DOHH2 (cell line): ENCODE measurements at regions not wholly inside any gene's neighbourhood (a gene's known extent, or its start where the extent isn't known, plus 50 kb on each side); places are given as distances from the start of the nearest gene placed in this dataset.

ENCODE experiments used
- H3F3A ChIP-seq: fragments of 200-600 bp; sonication (generic), shearing (Covaris generic); 2 replicates; pipeline ENCODE4 v1.6.0; 2016; ENCODE audit warnings: antibody characterized with exemption, mild to moderate bottlenecking; ENCODE audit not compliant: control insufficient read depth, insufficient read depth
- H3K27ac ChIP-seq: fragments of 200-600 bp; sonication (generic); 2 replicates; pipeline ENCODE4 v1.5.1; 2014; ENCODE audit warnings: low read depth, mild to moderate bottlenecking, low read length, moderate library complexity
- H3K27me3 ChIP-seq: fragments of 200-600 bp; sonication (generic); 2 replicates; pipeline ENCODE4 v1.6.1; 2014; ENCODE audit warnings: mild to moderate bottlenecking, low read length, mixed read lengths; ENCODE audit not compliant: control insufficient read depth
- H3K36me3 ChIP-seq: fragments of 200-600 bp; sonication (generic); 2 replicates; pipeline ENCODE4 v1.6.1; 2014; ENCODE audit warnings: mild to moderate bottlenecking, low read length, moderate library complexity, mixed read lengths; ENCODE audit not compliant: control insufficient read depth
- H3K4me1 ChIP-seq: fragments of 200-600 bp; sonication (generic); 2 replicates; pipeline ENCODE4 v1.6.1; 2014; ENCODE audit warnings: mild to moderate bottlenecking, low read length, mixed read lengths; ENCODE audit not compliant: control insufficient read depth
- H3K4me2 ChIP-seq: fragments of 200-600 bp; sonication (generic); 2 replicates; pipeline ENCODE4 v1.6.0; 2014; ENCODE audit warnings: mild to moderate bottlenecking, low read length, moderate library complexity
- H3K4me3 ChIP-seq: fragments of 200-600 bp; sonication (generic); 2 replicates; pipeline ENCODE4 v1.5.1; 2014; ENCODE audit warnings: mild to moderate bottlenecking, low read length, mixed read lengths
- H3K79me2 ChIP-seq: fragments of 200-600 bp; sonication (generic); 2 replicates; pipeline ENCODE4 v1.6.1; 2014; ENCODE audit warnings: mild to moderate bottlenecking, low read length, mixed read lengths; ENCODE audit not compliant: control insufficient read depth
- H3K9me2 ChIP-seq: fragments of 200-600 bp; sonication (generic); replicated peaks from 2 replicates; pipeline ENCODE4 v1.6.1; 2014; ENCODE audit warnings: mild to moderate bottlenecking, low read length, mixed read lengths; ENCODE audit not compliant: control insufficient read depth
- H3K9me3 ChIP-seq: fragments of 200-600 bp; sonication (generic); 2 replicates; pipeline ENCODE4 v1.6.1; 2014; ENCODE audit warnings: antibody characterized with exemption, low read length, mixed read lengths; ENCODE audit not compliant: control insufficient read depth, insufficient read depth
- H4K20me1 ChIP-seq: fragments of 200-600 bp; sonication (generic); 2 replicates; pipeline ENCODE4 v1.6.0; 2014; ENCODE audit warnings: low read depth, mild to moderate bottlenecking, antibody characterized with exemption, low read length, moderate library complexity; ENCODE audit not compliant: control insufficient read depth, insufficient read depth
- EZH2phosphoT487 ChIP-seq: fragments of 200-600 bp; sonication (generic); IDR thresholded peaks from 2 replicates; pipeline ENCODE4 v1.6.1; 2017; ENCODE audit warnings: borderline replicate concordance, mild to moderate bottlenecking, antibody characterized with exemption, low read length, moderate library complexity, mixed read lengths
- TF ChIP-seq, protein P1 (sequence below): fragments of 200-600 bp; sonication (generic); IDR thresholded peaks from one replicate; pipeline ENCODE4 v1.5.1; 2014; ENCODE audit warnings: antibody characterized with exemption, mild to moderate bottlenecking, low read depth, low read length; ENCODE audit not compliant: poor library complexity, severe bottlenecking

DNA sequence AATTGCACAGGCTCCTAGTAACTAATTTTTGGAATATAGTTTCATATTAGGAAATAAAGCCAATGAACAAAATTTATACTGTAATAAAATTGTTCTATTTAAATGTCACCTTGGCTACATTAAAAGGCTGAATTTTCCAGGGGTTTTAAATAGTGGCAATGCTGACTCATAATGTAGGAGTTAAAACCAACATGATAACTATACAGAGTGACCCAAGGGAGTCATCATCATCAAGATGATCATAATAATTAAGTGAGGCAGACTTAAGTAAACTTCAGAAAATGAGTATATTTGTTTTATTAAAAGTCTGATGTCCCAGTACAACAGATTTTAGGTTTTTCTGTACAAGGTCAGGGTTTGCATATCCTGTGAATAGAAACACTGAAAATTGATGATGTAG is 183.4 kb downstream of the PLPPR4 start:
- TF ChIP-seq EZH2phosphoT487, result no peak
- TF ChIP-seq, protein P1, sequence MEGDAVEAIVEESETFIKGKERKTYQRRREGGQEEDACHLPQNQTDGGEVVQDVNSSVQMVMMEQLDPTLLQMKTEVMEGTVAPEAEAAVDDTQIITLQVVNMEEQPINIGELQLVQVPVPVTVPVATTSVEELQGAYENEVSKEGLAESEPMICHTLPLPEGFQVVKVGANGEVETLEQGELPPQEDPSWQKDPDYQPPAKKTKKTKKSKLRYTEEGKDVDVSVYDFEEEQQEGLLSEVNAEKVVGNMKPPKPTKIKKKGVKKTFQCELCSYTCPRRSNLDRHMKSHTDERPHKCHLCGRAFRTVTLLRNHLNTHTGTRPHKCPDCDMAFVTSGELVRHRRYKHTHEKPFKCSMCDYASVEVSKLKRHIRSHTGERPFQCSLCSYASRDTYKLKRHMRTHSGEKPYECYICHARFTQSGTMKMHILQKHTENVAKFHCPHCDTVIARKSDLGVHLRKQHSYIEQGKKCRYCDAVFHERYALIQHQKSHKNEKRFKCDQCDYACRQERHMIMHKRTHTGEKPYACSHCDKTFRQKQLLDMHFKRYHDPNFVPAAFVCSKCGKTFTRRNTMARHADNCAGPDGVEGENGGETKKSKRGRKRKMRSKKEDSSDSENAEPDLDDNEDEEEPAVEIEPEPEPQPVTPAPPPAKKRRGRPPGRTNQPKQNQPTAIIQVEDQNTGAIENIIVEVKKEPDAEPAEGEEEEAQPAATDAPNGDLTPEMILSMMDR, result no peak
- Histone ChIP-seq H3K4me2 (no peak overlapping the region), H4K20me1 (no peaks in the 10 kb centered on the region), H3K4me1 (no peaks in the 10 kb centered on the region), H3K27ac (no peak overlapping the region), H3K79me2 (no peaks in the 10 kb centered on the region), H3K9me3 (no peaks in the 10 kb centered on the region), H3K27me3 (no peaks in the 10 kb centered on the region), H3K4me3 (no peak overlapping the region), H3K9me2 (no peaks in the 10 kb centered on the region), H3F3A (no peaks in the 10 kb centered on the region), H3K36me3 (no peaks in the 10 kb centered on the region)

DNA sequence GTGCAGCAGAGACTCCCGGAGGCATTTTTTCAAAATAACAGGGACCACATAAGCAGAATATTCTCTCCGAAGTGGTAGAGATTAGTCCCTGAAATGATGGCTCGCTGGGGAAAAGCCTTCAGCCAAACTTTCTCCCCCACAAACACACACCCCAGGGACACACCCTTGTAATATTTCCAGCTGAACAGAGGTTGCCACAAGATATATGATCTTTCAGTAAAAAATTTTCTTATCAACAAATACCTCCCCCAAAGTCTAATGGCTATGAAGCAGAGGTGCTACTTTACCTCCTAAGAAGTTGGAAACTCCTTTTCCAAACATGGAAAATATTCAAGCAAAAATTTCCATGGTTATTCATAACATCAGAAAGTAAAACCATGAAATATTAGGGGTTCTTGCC is 190.2 kb upstream of the PALMD start:
- H4K20me1 ChIP-seq, result no peaks in the 10 kb centered on the region
- no peaks in the 10 kb centered on the region for H3K79me2 ChIP-seq
- H3K36me3 ChIP-seq, result no peaks in the 10 kb centered on the region
- H3K4me2 ChIP-seq, result no peak overlapping the region
- no peaks in the 10 kb centered on the region for H3K27me3 ChIP-seq
- no peak overlapping the region for H3K27ac ChIP-seq
- H3K4me3 ChIP-seq, result no peak overlapping the region
- no peak for TF ChIP-seq EZH2phosphoT487
- TF ChIP-seq, protein P1, result no peak
- H3K9me3 ChIP-seq, result no peaks in the 10 kb centered on the region
- no peaks in the 10 kb centered on the region for H3K9me2 ChIP-seq
- no peaks in the 10 kb centered on the region for H3F3A ChIP-seq
- H3K4me1 ChIP-seq, result no peaks in the 10 kb centered on the region

DNA sequence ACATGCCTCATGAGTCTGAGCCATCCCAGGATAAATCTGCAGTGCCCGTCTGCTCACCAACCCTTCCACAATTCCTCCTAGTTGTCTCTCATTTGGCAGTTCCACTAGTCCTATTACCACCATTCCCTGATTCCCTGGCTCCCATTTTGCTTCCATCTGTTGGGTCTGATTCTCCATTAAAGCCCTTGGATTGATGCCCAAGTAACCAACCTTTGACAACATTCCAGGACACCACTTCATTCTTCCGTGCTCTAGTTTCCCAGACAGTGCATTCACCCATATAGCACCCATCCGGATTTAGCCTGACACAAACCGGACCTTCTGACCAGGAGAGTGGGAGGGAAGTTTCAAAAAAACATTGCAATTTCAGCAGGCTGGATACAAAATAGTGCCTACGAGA is 189.4 kb upstream of the PALMD start:
- Histone ChIP-seq H3K79me2 (no peaks in the 10 kb centered on the region), H3K4me3 (no peak overlapping the region), H3K9me2 (no peaks in the 10 kb centered on the region), H3K4me2 (no peak overlapping the region), H4K20me1 (no peaks in the 10 kb centered on the region), H3K4me1 (no peaks in the 10 kb centered on the region), H3K9me3 (no peaks in the 10 kb centered on the region), H3K27ac (no peak overlapping the region), H3F3A (no peaks in the 10 kb centered on the region), H3K36me3 (no peaks in the 10 kb centered on the region), H3K27me3 (no peaks in the 10 kb centered on the region)
- TF ChIP-seq EZH2phosphoT487, result no peak
- TF ChIP-seq, protein P1, result no peak
